Neural crest cell (in vitro differentiated cells): ENCODE measurements at regions not wholly inside any gene's neighbourhood (a gene's known extent, or its start where the extent isn't known, plus 50 kb on each side); places are given as distances from the start of the nearest gene placed in this dataset.
"Not testable (repeated sequence)": the region's sequence is repeated elsewhere in the genome, so short reads cannot be mapped to it uniquely, and the experiment has no call there.

ENCODE experiments used
- DNase-seq: peaks from one replicate; pipeline ENCODE4 v3.0.0; 2021; ENCODE audit warnings: low read depth, mixed read lengths, low spot score
- H3K27ac Mint-ChIP-seq: one replicate; pipeline ENCODE4 v1.8.0; 2021; ENCODE audit warnings: mild to moderate bottlenecking, mixed read lengths; ENCODE audit not compliant: unreplicated experiment
- H3K27me3 Mint-ChIP-seq: 2 replicates; pipeline ENCODE4 v1.8.0; 2021; ENCODE audit warnings: low read depth, mild to moderate bottlenecking, mixed read lengths
- H3K36me3 Mint-ChIP-seq: 2 replicates; pipeline ENCODE4 v1.8.0; 2021; ENCODE audit warnings: low read depth, mild to moderate bottlenecking, mixed read lengths
- H3K4me1 Mint-ChIP-seq: 2 replicates; pipeline ENCODE4 v1.8.0; 2021; ENCODE audit warnings: mixed read lengths
- H3K4me3 Mint-ChIP-seq: one replicate; pipeline ENCODE4 v1.8.0; 2021; ENCODE audit warnings: mild to moderate bottlenecking, mixed read lengths
- H3K9me3 Mint-ChIP-seq: 2 replicates; pipeline ENCODE4 v1.8.0; 2021; ENCODE audit warnings: mixed read lengths

DNA sequence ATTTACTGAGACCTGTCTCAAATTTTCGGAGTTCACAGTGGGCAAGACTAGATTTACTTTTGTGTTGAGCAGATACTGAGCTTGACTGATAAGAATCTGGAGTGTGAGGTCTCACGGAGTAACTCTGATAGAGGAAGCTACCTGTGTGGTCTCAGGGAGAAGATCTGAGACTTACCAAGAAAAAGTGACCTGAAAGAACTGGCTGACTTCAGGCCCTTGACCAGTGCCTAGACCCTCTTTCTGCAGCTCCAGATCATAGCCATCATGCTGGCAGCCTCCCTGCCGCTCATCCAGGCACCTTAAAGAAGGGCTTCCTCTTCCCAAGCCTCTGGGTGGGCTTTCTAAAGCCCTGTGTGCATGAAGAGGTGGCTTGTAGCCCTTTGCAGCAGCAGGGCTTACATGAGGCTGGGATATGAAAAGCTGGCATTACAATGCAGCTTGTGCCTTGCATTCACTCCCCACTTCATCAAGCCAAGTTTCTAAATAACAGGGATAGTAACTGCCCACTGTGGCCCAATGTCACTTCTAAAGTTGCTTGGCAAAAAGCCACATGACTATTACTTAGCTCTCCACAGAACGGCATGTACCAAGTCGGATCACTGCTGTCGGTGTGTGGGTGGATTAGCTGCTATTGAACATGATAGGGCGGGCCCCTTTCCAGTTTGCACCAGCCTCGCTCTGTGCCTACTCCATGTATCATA lies 115.3 kb upstream of the NBPF26 start:
- H3K4me3 Mint-ChIP-seq, H3K9me3 Mint-ChIP-seq, DNase-seq, H3K27ac Mint-ChIP-seq, H3K4me1 Mint-ChIP-seq, H3K27me3 Mint-ChIP-seq, H3K36me3 Mint-ChIP-seq: not testable (repeated sequence)

DNA sequence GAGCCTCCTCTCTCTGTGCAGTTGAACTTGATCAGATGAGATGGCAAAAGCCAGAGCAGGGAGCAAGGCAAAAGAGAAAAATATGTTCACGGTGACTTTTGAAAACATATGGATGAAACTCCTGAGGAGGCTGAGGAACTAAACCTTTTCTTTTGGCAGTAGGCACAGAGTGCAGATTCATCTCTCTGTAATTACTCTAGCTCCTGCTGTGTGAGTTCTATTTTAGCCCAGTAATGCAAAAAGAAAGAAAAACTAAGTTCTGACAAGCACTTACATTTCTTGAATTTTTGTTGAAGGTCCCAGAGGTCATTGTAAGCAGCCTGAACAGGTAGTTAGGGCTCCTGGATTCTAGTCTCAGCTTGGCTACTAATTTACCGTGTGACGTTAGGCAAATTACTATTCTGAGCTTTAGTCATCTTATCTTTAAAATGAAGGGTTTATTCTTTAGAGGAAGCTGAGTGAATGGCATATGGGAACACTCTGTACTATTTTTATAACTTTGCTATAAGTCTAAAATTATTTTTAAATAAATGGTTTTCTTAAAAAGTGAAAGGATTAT lies 114.7 kb upstream of the NBPF26 start:
- not testable (repeated sequence) for DNase-seq, H3K27me3 Mint-ChIP-seq, H3K27ac Mint-ChIP-seq, H3K4me3 Mint-ChIP-seq, H3K36me3 Mint-ChIP-seq, H3K9me3 Mint-ChIP-seq, H3K4me1 Mint-ChIP-seq

GRCh38 chr1:120609834-120610233 lies 113.9 kb upstream of the NBPF26 start:
- H3K27ac Mint-ChIP-seq = not testable (repeated sequence)

DNA sequence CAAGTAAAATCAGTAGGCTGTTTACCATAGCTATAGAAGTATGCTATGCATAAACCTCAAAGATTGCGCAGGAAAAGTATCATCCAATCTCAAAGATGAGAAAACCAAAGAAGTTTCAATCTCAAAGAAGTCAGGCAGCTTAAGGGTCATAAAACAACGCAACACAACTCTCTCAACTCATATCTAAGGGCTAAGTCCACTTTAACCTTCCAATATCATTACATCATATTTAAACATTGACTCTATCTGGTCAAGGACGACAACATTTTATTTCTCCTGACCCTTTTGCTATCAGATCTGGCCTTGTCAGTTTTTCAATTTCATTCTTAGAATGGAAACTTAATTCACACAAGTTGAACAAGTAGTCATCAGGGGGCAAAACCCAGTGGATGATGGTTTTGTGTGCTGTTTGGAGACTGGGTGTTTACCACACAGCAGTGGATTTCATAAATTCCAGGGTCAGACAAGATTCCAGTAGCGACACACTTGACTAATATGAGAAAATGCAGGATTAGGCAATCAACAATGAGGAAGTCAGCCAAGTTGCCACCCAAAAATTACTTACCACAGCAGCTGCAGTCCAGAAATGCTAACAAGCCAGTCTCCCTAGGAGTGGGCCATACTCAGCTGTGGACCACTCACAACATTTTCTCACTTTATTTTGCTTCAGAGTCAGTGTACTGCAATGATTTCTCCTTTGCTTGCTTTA lies 108.7 kb upstream of the NBPF26 start:
- H3K9me3 Mint-ChIP-seq, H3K36me3 Mint-ChIP-seq, H3K27me3 Mint-ChIP-seq, H3K4me1 Mint-ChIP-seq, DNase-seq, H3K27ac Mint-ChIP-seq, H3K4me3 Mint-ChIP-seq: not testable (repeated sequence)

More at GRCh38 chr1:120609834-120610233, 113.9 kb upstream of the NBPF26 start:
- not testable (repeated sequence) for H3K36me3 Mint-ChIP-seq, H3K4me3 Mint-ChIP-seq, H3K4me1 Mint-ChIP-seq, H3K27me3 Mint-ChIP-seq, H3K9me3 Mint-ChIP-seq, DNase-seq

- not testable (repeated sequence) for H3K36me3 Mint-ChIP-seq, H3K27ac Mint-ChIP-seq, H3K4me3 Mint-ChIP-seq, H3K9me3 Mint-ChIP-seq, H3K4me1 Mint-ChIP-seq, H3K27me3 Mint-ChIP-seq, DNase-seq
Measured at GRCh38 chr1:120617493-120617892, 106.3 kb upstream of the NBPF26 start.

DNA sequence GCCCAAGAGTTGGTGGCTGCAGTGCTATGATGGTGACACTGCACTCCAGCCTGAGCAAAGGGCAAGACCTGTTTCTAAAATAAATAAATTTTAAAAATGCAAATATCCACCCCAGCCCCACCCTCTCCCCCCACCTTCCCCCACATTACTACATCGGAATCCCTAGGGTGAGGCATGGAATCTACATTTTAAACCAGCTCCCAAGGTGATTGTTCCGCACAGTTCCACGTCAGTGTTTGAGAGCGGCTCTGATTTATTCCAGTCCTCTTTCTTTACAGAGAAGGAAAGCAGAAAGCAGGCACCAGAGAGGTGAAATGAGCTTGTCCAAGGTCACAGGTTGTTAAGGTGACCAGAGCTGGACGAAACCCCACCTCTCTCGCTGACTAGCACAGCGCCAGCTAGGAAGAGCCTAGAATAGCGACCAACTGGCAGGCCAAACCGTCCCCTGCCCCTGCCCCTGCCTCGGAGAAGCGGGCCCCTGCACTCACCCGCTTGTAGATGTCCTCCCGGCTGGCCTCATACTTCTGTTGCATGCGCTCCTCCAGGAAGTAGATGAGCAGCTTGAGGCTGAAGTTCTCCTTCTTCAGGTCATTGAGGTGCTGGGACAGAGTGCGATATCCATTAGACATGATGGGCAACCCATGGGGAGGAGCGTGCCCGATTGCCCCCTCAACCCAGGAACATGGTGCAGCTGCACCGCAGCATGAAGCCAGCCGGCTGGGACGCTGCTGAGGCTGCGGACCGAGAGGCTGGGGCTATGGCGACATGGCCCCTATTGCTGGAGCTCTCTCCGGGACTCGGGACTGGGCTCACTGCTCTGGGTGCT lies 103.7 kb upstream of the NBPF26 start:
- not testable (repeated sequence) for H3K36me3 Mint-ChIP-seq, H3K4me3 Mint-ChIP-seq, H3K9me3 Mint-ChIP-seq

GRCh38 chr1:120620693-120620969 lies 103.1 kb upstream of the NBPF26 start:
- H3K9me3 Mint-ChIP-seq, H3K27ac Mint-ChIP-seq, DNase-seq, H3K4me3 Mint-ChIP-seq, H3K4me1 Mint-ChIP-seq, H3K36me3 Mint-ChIP-seq, H3K27me3 Mint-ChIP-seq: not testable (repeated sequence)

More for the DNA sequence above, 103.7 kb upstream of the NBPF26 start:
- H3K27ac Mint-ChIP-seq, DNase-seq, H3K4me1 Mint-ChIP-seq, H3K27me3 Mint-ChIP-seq: not testable (repeated sequence)

DNA sequence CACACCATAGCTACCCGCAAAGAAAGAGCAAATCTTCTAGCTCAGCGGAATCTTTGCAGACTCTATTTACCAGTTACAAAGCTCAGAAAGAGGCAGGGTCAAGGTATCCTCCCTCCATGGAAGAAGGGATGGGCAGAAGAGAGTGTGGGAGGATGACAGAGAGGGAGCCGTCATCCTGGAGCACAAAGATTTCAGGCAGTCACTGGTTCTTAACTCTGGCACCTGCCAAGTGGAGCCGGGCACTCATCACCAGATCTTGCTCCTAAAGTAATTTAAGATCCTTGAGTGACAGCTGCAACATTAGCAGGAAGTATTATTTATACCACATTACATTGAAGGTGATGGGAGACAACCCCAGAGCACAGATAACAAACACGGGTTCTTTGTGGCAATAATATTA lies 102.5 kb upstream of the NBPF26 start:
- not testable (repeated sequence) for DNase-seq, H3K4me1 Mint-ChIP-seq, H3K9me3 Mint-ChIP-seq, H3K36me3 Mint-ChIP-seq, H3K27ac Mint-ChIP-seq, H3K4me3 Mint-ChIP-seq, H3K27me3 Mint-ChIP-seq

GRCh38 chr1:120623539-120623938 lies 100.2 kb upstream of the NBPF26 start:
- H3K4me3 Mint-ChIP-seq, H3K27ac Mint-ChIP-seq, H3K9me3 Mint-ChIP-seq, H3K36me3 Mint-ChIP-seq, H3K4me1 Mint-ChIP-seq, H3K27me3 Mint-ChIP-seq, DNase-seq: not testable (repeated sequence)

DNA sequence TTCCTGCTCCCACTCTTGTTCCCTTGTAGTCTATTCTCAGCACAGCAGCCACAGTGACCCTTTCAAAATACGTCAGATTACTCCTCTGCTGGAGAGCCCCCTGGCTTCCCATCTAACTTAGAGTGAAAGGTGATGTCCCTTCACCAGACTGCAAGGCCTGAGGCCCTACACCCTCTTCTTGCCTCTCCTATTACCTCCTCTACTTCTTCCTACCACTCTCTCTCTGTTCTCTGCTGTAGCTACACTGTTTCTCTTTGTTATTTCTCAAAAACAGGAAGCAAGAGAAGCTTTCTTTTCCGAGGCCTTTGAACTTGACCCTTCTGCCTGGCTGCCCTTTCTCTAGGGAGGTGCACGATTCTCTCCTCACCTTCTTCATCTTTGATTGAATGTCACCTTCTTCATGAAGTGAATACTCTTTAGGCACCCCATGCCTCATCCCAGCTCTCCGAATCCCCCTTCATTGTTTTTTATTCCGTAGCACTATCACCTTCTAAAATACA lies 99.1 kb upstream of the NBPF26 start:
- H3K27me3 Mint-ChIP-seq, H3K4me3 Mint-ChIP-seq, H3K9me3 Mint-ChIP-seq, H3K4me1 Mint-ChIP-seq, H3K27ac Mint-ChIP-seq, DNase-seq, H3K36me3 Mint-ChIP-seq: not testable (repeated sequence)

- not testable (repeated sequence) for H3K9me3 Mint-ChIP-seq, H3K36me3 Mint-ChIP-seq, H3K27me3 Mint-ChIP-seq, H3K4me3 Mint-ChIP-seq, H3K4me1 Mint-ChIP-seq, H3K27ac Mint-ChIP-seq, DNase-seq
Measured at GRCh38 chr1:120629832-120630455, 93.8 kb upstream of the NBPF26 start.

GRCh38 chr1:120634816-120635806 lies 88.6 kb upstream of the NBPF26 start:
- not testable (repeated sequence) for H3K27ac Mint-ChIP-seq

More at GRCh38 chr1:120634816-120635806, 88.6 kb upstream of the NBPF26 start:
- not testable (repeated sequence) for H3K4me3 Mint-ChIP-seq, H3K4me1 Mint-ChIP-seq, DNase-seq, H3K9me3 Mint-ChIP-seq, H3K27me3 Mint-ChIP-seq, H3K36me3 Mint-ChIP-seq
